GM12875 (cell line): ENCODE measurements at regions not wholly inside any gene's neighbourhood (a gene's known extent, or its start where the extent isn't known, plus 50 kb on each side); places are given as distances from the start of the nearest gene placed in this dataset.
"Not testable (repeated sequence)": the region's sequence is repeated elsewhere in the genome, so short reads cannot be mapped to it uniquely, and the experiment has no call there.

Source experiments
- H3K4me3 ChIP-seq: one replicate; pipeline ENCODE4 v1.5.1; 2011; ENCODE audit warnings: low read depth, low read length, control low read depth
- TF ChIP-seq, protein P1 (sequence below): IDR thresholded peaks from 2 replicates; pipeline ENCODE4 v1.5.1; 2011; ENCODE audit warnings: low read depth, mild to moderate bottlenecking, control low read depth, inconsistent platforms, low read length, moderate library complexity, borderline replicate concordance; ENCODE audit not compliant: insufficient read depth

GRCh38 chr2:121069434-121069969 is 215.5 kb downstream of the TFCP2L1 start:
- no peak overlapping the region for H3K4me3 ChIP-seq
- TF ChIP-seq, protein P1, sequence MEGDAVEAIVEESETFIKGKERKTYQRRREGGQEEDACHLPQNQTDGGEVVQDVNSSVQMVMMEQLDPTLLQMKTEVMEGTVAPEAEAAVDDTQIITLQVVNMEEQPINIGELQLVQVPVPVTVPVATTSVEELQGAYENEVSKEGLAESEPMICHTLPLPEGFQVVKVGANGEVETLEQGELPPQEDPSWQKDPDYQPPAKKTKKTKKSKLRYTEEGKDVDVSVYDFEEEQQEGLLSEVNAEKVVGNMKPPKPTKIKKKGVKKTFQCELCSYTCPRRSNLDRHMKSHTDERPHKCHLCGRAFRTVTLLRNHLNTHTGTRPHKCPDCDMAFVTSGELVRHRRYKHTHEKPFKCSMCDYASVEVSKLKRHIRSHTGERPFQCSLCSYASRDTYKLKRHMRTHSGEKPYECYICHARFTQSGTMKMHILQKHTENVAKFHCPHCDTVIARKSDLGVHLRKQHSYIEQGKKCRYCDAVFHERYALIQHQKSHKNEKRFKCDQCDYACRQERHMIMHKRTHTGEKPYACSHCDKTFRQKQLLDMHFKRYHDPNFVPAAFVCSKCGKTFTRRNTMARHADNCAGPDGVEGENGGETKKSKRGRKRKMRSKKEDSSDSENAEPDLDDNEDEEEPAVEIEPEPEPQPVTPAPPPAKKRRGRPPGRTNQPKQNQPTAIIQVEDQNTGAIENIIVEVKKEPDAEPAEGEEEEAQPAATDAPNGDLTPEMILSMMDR = no peak

DNA sequence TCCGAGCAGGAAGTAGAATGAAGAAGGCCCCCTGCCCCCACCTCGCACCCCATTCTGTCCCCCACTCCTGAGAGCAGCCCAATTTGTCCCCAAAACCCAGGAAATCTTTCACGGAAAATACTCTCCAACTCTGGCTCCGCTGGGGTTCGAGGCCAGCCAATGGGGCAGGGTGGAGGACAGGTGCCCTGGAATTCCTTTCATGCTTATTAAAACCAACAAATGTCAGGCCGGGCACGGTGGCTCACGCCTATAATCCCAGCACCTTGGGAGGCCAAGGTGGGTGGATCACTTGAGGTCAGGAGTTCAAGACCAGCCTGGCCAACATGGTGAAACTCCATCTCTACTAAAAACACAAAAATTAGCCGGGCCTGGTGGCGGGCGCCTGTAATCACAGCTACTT is 214.9 kb downstream of the TFCP2L1 start:
- H3K4me3 ChIP-seq = not testable (repeated sequence)

DNA sequence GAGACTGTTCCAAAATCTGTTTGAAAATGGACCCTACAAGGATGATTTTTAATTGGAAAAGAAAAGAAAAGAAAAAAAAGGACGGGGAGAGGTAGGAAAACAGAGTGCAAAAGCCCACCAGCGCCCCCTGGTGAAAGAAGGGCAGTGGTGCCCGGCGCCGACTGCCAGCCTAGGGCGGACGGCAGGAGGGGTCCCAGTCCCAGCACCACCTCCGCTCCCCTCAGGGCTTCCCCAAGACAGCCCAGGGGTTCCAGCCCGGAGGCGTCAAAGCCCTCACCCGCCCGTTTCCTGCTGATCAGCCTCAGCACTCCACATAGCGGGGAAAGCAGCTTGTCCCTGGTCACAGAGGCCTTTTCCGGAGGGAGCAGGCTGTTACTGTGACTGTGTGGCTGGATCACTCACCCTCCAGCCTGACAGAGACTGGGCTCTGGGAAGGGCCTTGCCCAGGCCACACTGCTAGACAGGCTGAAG is 213.9 kb downstream of the TFCP2L1 start:
- TF ChIP-seq, protein P1 = peak; percentile 85

DNA sequence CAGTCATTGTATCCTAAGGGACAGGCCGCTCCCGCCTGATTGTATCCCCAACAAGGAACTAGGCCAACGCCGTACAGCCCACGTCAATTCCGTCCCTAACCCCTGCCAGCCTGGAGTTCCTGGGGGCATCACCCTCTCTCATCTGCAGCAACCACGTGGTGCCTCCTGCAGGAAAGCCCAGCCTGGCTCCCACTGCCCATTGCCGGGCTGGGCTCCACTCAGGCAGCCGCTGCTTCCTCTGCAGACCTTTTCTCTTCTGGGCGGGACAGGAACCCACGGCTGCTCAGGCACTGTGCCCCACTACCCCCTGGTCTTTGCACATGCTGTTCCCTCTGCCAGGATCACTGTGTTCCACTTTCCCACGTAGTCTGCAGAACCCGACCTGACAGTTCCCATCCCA is 212.2 kb downstream of the TFCP2L1 start:
- no peak overlapping the region for H3K4me3 ChIP-seq
- TF ChIP-seq, protein P1 = no peak

More for the DNA sequence above, 213.9 kb downstream of the TFCP2L1 start:
- no peak overlapping the region for H3K4me3 ChIP-seq

DNA sequence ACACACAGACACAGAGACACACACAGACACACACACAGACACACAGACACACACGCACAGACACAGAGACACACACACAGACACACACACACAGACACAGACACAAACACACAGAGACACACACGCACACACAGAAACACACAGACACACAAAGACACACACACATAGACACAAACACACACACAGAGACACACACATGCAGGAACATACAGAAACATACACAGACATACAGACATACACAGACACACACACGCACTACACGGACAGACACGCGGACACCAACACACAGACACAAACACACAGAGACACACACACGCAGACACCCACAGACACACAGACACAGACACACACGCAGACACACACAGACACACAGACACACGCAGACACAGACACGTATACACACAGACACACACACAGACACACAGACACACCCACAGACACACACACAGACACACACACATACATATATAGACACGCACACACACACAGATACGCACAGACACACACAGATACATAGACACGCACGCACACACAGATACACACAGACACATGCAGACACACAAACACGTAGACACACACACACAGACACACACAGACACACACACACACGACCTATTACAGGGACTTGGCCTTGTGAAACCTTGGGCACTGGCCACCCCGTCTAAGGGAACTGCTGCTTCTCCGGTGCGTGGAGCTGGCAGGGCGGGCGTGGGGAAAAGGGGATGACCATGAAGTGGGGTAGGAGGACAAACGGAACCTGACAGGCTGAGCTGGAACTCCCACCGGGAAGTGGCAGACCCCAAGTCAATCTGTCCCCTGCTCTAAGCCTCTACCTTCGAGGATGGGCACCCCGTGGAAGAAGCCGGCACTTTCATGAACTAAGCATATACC is 211.4 kb downstream of the TFCP2L1 start:
- H3K4me3 ChIP-seq = no peak overlapping the region
- TF ChIP-seq, protein P1 = no peak

DNA sequence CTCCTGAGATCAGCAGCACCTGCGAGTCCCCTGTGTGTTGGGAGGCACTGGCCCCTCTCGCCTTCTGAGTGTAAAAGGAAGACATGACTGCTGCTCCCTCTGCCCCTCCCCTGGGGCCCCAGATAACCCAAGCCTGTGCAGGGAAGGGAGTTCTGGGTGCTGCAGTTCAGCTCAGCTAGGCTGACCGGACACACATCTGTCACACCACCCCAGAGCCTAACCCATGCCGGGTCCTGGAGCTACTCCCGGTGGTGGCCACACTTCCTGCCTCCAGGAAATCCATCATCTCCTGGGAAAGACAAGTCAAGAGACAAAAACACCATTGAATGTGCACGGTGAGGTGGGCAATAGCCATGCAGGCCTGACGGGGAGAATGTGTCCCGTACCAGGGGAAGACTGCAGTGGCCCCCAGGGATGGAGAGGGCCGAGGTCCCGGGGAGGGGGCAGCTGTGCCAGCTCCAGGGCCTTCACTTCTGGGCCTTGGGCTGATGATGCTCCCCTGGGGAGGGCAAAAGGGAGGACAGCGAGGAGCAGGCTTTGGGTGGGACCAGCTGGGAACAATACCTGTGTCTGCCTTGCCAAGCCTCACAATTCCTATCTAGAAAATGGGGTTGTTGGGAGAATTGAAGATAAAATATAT is 210.6 kb downstream of the TFCP2L1 start:
- TF ChIP-seq, protein P1 = no peak
- H3K4me3 ChIP-seq = no peak overlapping the region

DNA sequence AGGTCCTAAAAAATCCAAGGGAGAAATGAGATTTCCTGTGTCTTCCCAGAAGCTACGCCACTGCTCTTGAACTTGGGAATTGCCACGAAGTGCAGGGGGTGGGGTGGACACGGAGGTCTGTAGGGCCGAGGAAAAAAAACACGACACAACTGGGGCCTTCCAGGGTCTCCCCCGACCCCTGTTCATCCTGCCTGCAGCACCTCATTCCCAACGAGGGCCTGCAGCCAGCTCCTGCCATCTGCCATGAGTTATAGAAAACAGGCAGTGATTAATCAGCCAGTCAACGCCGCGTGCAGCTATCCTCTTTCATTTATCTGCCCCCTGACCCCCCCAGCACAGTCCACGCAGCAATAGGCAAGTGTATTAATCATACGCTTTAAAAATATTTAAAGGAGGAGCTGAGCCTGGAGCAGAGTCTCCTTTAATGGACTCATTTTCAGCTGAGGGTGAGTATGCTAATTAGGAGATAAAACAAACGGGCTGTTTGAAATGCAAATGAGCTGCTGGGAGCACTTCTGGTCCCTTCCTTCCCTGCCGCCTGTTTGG is 209.9 kb downstream of the TFCP2L1 start:
- no peak overlapping the region for H3K4me3 ChIP-seq
- TF ChIP-seq, protein P1 = no peak
